Gastroesophageal sphincter (tissue), 3 donors: ENCODE measurements at regions not wholly inside any gene's neighbourhood (a gene's known extent, or its start where the extent isn't known, plus 50 kb on each side); places are given as distances from the start of the nearest gene placed in this dataset.

ENCODE experiments used
- CTCF ChIP-seq, 4 experiments: fragments of 200-600 bp in 2 of 4; fragments of 450-650 bp in 2 of 4; sonication (generic) in 1 of 4; IDR thresholded peaks; one replicate each; pipeline ENCODE4 v1.5.1; 2017 to 2019; ENCODE audit warnings: antibody characterized with exemption in 4 of 4, mild to moderate bottlenecking in 2 of 4, moderate library complexity in 2 of 4
- EP300 ChIP-seq: sonication (generic); formaldehyde crosslinking; IDR thresholded peaks from one replicate; pipeline ENCODE4 v1.6.1; 2017; ENCODE audit warnings: antibody characterized with exemption, mild to moderate bottlenecking
- POLR2A ChIP-seq, 2 donors: fragments of 450-650 bp; IDR thresholded peaks; one replicate each; pipeline ENCODE4 v1.6.1; 2017; ENCODE audit warnings: antibody characterized with exemption in 2 of 2, mild to moderate bottlenecking in 2 of 2, moderate library complexity in 1 of 2

DNA sequence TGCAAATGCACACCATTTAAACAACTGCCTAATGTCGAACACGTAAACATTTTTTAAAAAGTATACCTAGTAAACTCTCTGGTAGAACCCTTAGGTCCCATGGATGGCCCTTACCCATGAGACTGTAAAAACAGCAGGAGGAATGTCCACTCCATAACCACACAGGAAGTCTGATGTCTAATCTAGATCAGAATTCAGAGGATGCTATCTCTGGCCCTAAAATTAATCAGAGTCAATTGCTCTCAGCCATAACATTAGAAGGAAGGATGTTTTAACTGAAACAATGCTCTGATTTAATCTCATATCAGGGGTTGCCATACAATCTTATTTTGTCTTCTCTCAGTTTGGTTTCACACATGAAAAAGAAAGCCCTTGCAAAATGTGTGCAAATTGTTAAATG lies 416.3 kb upstream of the PIK3C3 start:
- TF ChIP-seq CTCF (IDR thresholded peaks at IDR 0.05), result no peak
- no peak for TF ChIP-seq POLR2A (IDR thresholded peaks at IDR 0.05)
- no peak for TF ChIP-seq EP300
